Liver (tissue), 7 donors: ENCODE measurements at regions not wholly inside any gene's neighbourhood (a gene's known extent, or its start where the extent isn't known, plus 50 kb on each side); places are given as distances from the start of the nearest gene placed in this dataset.

Experiments
- DNase-seq: peaks from one replicate; pipeline ENCODE4 v3.0.0-alpha.2; 2017; ENCODE audit warnings: low spot score
- H3K27ac ChIP-seq, 2 donors: one replicate each; pipeline ENCODE4 v1.7.0; 2013; ENCODE audit warnings: inconsistent platforms in 2 of 2, low read length in 2 of 2, control low read depth in 1 of 2, low read depth in 1 of 2, mild to moderate bottlenecking in 1 of 2
- H3K27me3 ChIP-seq, 4 donors: one replicate each; pipeline versions ENCODE4 v1.6.1 to v1.7.0; 2013; ENCODE audit warnings: low read length in 3 of 4, inconsistent platforms in 1 of 4, mild to moderate bottlenecking in 1 of 4, moderate library complexity in 1 of 4; ENCODE audit not compliant: control insufficient read depth in 4 of 4, insufficient read depth in 4 of 4
- H3K36me3 ChIP-seq, 4 donors: one replicate each; pipeline versions ENCODE4 v1.6.1 to v1.7.0; 2013; ENCODE audit warnings: low read length in 3 of 4, mild to moderate bottlenecking in 3 of 4, low read depth in 1 of 4, moderate library complexity in 1 of 4; ENCODE audit not compliant: control insufficient read depth in 4 of 4, insufficient read depth in 3 of 4
- H3K4me1 ChIP-seq, 4 donors: one replicate each; pipeline versions ENCODE4 v1.6.1 to v1.7.0; 2013; ENCODE audit warnings: low read length in 3 of 4, mild to moderate bottlenecking in 3 of 4, moderate library complexity in 1 of 4; ENCODE audit not compliant: control insufficient read depth in 4 of 4, insufficient read depth in 4 of 4
- H3K4me3 ChIP-seq, 3 donors: one replicate each; pipeline versions ENCODE4 v1.6.1 to v1.7.0; 2013; ENCODE audit warnings: low read length in 3 of 3, control low read depth in 1 of 3, low read depth in 1 of 3, mild to moderate bottlenecking in 1 of 3
- H3K9ac ChIP-seq, 2 donors: one replicate each; pipeline ENCODE4 v1.7.0; 2013; ENCODE audit warnings: low read length in 2 of 2, mild to moderate bottlenecking in 2 of 2, moderate library complexity in 2 of 2, control low read depth in 1 of 2, low read depth in 1 of 2
- H3K9me3 ChIP-seq, 4 donors: one replicate each; pipeline versions ENCODE4 v1.6.1 to v1.7.0; 2013; ENCODE audit warnings: low read length in 3 of 4; ENCODE audit not compliant: control insufficient read depth in 4 of 4
- EGR1 ChIP-seq, 2 donors: IDR thresholded peaks; 2 replicates each; pipeline ENCODE4 v1.6.1; 2016 to 2018; ENCODE audit warnings: antibody characterized with exemption in 2 of 2, low read depth in 2 of 2
- FOXA1 ChIP-seq: IDR thresholded peaks from 2 replicates; pipeline ENCODE4 v1.6.1; 2016; ENCODE audit warnings: antibody characterized with exemption
- FOXA2 ChIP-seq: IDR thresholded peaks from 2 replicates; pipeline ENCODE4 v1.6.1; 2016; ENCODE audit warnings: antibody characterized with exemption
- JUND ChIP-seq, 2 donors: IDR thresholded peaks; 2 replicates each; pipeline ENCODE4 v1.6.1; 2016; ENCODE audit warnings: antibody characterized with exemption in 2 of 2
- NR2F2 ChIP-seq: IDR thresholded peaks from 2 replicates; pipeline ENCODE4 v1.6.1; 2016; ENCODE audit warnings: antibody characterized with exemption
- RAD21 ChIP-seq, 2 donors: IDR thresholded peaks; 2 replicates each; pipeline ENCODE4 v1.6.1; 2016; ENCODE audit warnings: antibody characterized with exemption in 2 of 2, mild to moderate bottlenecking in 2 of 2
- RXRA ChIP-seq, 2 donors: IDR thresholded peaks; 2 replicates each; pipeline ENCODE4 v1.6.1; 2017 to 2018; ENCODE audit warnings: antibody characterized with exemption in 2 of 2, mild to moderate bottlenecking in 1 of 2
- SP1 ChIP-seq: IDR thresholded peaks from 2 replicates; pipeline ENCODE4 v1.6.1; 2018; ENCODE audit warnings: antibody characterized with exemption, mild to moderate bottlenecking
- TAF1 ChIP-seq: conservative IDR thresholded peaks from 2 replicates; pipeline ENCODE4 v1.6.1; 2016; ENCODE audit warnings: antibody characterized with exemption, mild to moderate bottlenecking
- WGBS: extraction: QIAGEN DNeasy Blood & Tissue Kit; methylation state at CpG from one replicate; pipeline ENCODE4 v1.1.7; 2013; 5-methylcytosine and 5-hydroxymethylcytosine counted together
- TF ChIP-seq, protein P1 (sequence below): IDR thresholded peaks from 2 replicates; pipeline ENCODE4 v1.6.1; 2016; ENCODE audit warnings: antibody characterized with exemption
- TF ChIP-seq, protein P2 (sequence below): IDR thresholded peaks from 2 replicates; pipeline ENCODE4 v1.6.1; 2016; ENCODE audit warnings: antibody characterized with exemption
- TF ChIP-seq, protein P3 (sequence below): IDR thresholded peaks from 2 replicates; pipeline ENCODE4 v1.6.1; 2016; ENCODE audit warnings: antibody characterized with exemption, mild to moderate bottlenecking
- donor health status: healthy.
- donor health status: healthy.
- donor health status: healthy.
- donor health status: healthy.

DNA sequence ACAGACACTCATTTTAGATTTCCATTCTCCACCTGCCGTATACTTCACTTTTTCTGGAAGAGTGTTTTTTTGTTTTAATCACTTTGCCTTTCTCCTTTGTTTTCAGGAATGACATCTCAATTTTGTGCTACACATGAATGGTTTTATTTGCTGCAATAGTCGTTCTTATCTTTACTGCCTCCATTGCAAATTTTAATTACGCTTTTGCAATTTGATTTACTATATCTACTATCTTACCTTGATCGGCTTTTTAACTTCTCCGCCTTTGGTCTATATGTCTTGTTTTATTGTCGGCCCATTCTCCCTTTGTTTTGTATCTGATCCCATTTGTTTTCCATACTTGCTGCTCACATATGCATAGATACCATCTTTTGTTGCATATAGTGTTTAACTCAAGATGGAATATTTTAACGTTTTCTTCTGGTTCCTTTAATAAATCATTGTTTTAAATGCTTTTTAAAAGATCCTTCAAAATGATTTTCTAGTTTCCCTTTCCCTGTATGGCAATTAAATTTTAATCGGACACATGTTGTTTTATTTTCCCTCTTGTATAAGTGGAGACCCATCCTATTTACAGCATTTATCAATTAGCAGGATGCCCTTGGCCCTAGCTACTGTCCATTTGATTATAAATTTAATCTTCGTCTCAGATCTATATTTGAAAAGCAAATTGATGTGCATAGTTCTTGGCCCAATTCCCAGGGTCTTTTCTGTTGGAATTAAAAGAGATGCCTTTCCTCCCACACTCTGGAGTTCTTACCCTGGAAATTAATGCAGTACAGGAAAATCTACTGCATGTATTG, 97.2 kb upstream of the CNTN4 start:
- Histone ChIP-seq H3K9ac (peak overlapping the region in 1 of 2 donors; percentile 41), H3K27ac (no peak overlapping the region), H3K27me3 (no peaks in the 10 kb centered on the region), H3K4me1 (no peaks in the 10 kb centered on the region), H3K9me3 (no peaks in the 10 kb centered on the region), H3K36me3 (no peaks in the 10 kb centered on the region), H3K4me3 (no peak overlapping the region)
- 73% methylated on average over 9 of the region's 9 CpGs for WGBS
- no peak for TF ChIP-seq JUND (IDR thresholded peaks at IDR 0.05)
- TF ChIP-seq, protein P1, sequence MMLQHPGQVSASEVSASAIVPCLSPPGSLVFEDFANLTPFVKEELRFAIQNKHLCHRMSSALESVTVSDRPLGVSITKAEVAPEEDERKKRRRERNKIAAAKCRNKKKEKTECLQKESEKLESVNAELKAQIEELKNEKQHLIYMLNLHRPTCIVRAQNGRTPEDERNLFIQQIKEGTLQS: no peak
- no peak for TF ChIP-seq TAF1
- TF ChIP-seq RAD21 (IDR thresholded peaks at IDR 0.05): no peak
- TF ChIP-seq, protein P2, sequence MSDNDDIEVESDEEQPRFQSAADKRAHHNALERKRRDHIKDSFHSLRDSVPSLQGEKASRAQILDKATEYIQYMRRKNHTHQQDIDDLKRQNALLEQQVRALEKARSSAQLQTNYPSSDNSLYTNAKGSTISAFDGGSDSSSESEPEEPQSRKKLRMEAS: no peak
- TF ChIP-seq EGR1 (IDR thresholded peaks at IDR 0.05; ENCODE audit: low read depth in 2 of 2): no peak
- DNase-seq: no peak

DNA sequence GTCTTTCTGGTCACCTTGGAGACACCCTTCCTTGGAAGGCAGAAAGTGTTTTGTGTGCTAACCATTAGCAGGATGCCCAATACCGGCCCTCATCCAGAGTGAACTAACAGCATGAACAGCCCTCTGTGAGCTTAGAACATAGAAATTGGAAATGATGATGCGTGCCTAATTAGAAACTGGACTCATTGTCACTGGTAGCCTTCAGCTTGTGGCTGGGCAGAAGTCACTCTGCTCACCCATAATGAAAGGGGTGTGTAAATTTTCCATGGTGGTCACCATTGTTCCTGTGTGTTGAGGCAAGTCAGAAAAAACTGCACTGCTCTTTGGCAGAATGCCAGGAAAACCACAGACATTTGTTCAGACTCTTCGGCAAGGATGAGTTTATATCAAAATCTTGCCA, 74.7 kb upstream of the CNTN4 start:
- Histone ChIP-seq H3K27ac (no peak overlapping the region), H3K9ac (no peak overlapping the region), H3K4me1 (no peaks in the 10 kb centered on the region), H3K4me3 (no peak overlapping the region), H3K36me3 (no peaks in the 10 kb centered on the region), H3K27me3 (no peaks in the 10 kb centered on the region), H3K9me3 (no peaks in the 10 kb centered on the region)
- no peak for DNase-seq
- TF ChIP-seq, protein P2: no peak
- no peak for TF ChIP-seq TAF1
- TF ChIP-seq, protein P3, sequence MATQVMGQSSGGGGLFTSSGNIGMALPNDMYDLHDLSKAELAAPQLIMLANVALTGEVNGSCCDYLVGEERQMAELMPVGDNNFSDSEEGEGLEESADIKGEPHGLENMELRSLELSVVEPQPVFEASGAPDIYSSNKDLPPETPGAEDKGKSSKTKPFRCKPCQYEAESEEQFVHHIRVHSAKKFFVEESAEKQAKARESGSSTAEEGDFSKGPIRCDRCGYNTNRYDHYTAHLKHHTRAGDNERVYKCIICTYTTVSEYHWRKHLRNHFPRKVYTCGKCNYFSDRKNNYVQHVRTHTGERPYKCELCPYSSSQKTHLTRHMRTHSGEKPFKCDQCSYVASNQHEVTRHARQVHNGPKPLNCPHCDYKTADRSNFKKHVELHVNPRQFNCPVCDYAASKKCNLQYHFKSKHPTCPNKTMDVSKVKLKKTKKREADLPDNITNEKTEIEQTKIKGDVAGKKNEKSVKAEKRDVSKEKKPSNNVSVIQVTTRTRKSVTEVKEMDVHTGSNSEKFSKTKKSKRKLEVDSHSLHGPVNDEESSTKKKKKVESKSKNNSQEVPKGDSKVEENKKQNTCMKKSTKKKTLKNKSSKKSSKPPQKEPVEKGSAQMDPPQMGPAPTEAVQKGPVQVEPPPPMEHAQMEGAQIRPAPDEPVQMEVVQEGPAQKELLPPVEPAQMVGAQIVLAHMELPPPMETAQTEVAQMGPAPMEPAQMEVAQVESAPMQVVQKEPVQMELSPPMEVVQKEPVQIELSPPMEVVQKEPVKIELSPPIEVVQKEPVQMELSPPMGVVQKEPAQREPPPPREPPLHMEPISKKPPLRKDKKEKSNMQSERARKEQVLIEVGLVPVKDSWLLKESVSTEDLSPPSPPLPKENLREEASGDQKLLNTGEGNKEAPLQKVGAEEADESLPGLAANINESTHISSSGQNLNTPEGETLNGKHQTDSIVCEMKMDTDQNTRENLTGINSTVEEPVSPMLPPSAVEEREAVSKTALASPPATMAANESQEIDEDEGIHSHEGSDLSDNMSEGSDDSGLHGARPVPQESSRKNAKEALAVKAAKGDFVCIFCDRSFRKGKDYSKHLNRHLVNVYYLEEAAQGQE: no peak
- WGBS: 76% methylated on average over 3 of the region's 3 CpGs

DNA sequence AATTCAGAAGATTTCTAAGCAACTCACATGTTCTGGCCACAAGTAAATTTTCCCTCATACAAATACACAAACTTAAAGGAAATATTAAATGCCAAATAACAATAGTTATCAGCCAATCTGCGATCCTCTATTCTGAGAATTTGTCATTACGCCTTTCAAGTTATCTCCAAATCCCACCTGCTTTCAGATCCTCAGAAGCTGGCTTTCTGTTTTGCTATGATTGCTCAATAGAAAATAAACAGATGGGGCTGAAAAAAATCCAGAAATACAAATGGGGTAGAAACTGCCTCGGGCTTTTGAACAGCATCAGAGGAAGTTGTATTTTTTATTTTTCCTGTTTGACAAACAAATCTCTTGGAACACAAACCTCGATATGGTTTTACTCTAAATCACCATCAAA, 74.0 kb upstream of the CNTN4 start:
- WGBS: 56% methylated on average over 4 of the region's 4 CpGs
- Histone ChIP-seq H3K4me1 (no peaks in the 10 kb centered on the region), H3K9me3 (no peaks in the 10 kb centered on the region), H3K4me3 (no peak overlapping the region), H3K27ac (no peak overlapping the region), H3K9ac (no peak overlapping the region), H3K27me3 (no peaks in the 10 kb centered on the region), H3K36me3 (no peaks in the 10 kb centered on the region)
- TF ChIP-seq FOXA2: no peak
- TF ChIP-seq NR2F2: no peak
- no peak for TF ChIP-seq EGR1 (IDR thresholded peaks at IDR 0.05; ENCODE audit: low read depth in 2 of 2)
- TF ChIP-seq RAD21 (IDR thresholded peaks at IDR 0.05): no peak
- TF ChIP-seq, protein P3: no peak
- TF ChIP-seq SP1: no peak
- no peak for TF ChIP-seq TAF1
- no peak for TF ChIP-seq FOXA1
- no peak for TF ChIP-seq JUND (IDR thresholded peaks at IDR 0.05)
- TF ChIP-seq RXRA (IDR thresholded peaks at IDR 0.05): no peak
- no peak for DNase-seq
